ENCODE measurements at regions not wholly inside any gene's neighbourhood (a gene's known extent, or its start where the extent isn't known, plus 50 kb on each side); places are given as distances from the start of the nearest gene placed in this dataset.
A peak's percentile ranks its signal among the peaks of the same experiment; 100 is the strongest.

DNA sequence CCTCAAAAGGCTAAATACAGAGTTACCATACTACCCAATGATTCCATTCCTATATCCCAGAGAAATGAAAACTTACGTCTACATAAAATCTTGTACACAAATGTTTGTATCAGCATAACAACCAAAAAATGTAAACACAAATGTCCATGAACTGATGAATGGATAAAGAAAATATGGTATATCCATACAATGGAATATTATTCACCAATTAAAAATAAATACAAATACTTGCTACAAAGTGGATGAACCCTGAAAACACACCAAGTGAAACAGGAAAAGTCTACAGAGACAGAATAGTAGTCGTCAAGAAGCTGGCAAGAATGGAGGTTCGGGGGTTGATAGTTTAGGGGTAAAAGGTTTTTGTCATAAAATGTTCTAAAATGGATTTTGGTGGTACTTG lies 54.0 kb upstream of the ANKRD28 start:
- no peaks in the 10 kb centered on the region for H3K9me3 ChIP-seq
- H3K27ac ChIP-seq, result no peak overlapping the region
- no peaks in the 10 kb centered on the region for H3K36me3 ChIP-seq
- TF ChIP-seq POLR2AphosphoS5 (IDR thresholded peaks at IDR 0.05) (no peak), POLR2A (IDR thresholded peaks at IDR 0.05) (no peak)
- TF ChIP-seq, protein P1, sequence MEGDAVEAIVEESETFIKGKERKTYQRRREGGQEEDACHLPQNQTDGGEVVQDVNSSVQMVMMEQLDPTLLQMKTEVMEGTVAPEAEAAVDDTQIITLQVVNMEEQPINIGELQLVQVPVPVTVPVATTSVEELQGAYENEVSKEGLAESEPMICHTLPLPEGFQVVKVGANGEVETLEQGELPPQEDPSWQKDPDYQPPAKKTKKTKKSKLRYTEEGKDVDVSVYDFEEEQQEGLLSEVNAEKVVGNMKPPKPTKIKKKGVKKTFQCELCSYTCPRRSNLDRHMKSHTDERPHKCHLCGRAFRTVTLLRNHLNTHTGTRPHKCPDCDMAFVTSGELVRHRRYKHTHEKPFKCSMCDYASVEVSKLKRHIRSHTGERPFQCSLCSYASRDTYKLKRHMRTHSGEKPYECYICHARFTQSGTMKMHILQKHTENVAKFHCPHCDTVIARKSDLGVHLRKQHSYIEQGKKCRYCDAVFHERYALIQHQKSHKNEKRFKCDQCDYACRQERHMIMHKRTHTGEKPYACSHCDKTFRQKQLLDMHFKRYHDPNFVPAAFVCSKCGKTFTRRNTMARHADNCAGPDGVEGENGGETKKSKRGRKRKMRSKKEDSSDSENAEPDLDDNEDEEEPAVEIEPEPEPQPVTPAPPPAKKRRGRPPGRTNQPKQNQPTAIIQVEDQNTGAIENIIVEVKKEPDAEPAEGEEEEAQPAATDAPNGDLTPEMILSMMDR (IDR thresholded peaks at IDR 0.05), result no peak
- no peak overlapping the region for H3K4me3 ChIP-seq
- intact Hi-C loops (cut with DNase I), result no loop called here
- H3K27me3 ChIP-seq (replicated peaks; ENCODE audit: insufficient read depth), result no peaks in the 10 kb centered on the region
- 94% methylated on average over 3 of the region's 3 CpGs for WGBS
- no peak for DNase-seq (ENCODE audit: low spot score)
- H3K4me1 ChIP-seq (replicated peaks), result no peaks in the 10 kb centered on the region

DNA sequence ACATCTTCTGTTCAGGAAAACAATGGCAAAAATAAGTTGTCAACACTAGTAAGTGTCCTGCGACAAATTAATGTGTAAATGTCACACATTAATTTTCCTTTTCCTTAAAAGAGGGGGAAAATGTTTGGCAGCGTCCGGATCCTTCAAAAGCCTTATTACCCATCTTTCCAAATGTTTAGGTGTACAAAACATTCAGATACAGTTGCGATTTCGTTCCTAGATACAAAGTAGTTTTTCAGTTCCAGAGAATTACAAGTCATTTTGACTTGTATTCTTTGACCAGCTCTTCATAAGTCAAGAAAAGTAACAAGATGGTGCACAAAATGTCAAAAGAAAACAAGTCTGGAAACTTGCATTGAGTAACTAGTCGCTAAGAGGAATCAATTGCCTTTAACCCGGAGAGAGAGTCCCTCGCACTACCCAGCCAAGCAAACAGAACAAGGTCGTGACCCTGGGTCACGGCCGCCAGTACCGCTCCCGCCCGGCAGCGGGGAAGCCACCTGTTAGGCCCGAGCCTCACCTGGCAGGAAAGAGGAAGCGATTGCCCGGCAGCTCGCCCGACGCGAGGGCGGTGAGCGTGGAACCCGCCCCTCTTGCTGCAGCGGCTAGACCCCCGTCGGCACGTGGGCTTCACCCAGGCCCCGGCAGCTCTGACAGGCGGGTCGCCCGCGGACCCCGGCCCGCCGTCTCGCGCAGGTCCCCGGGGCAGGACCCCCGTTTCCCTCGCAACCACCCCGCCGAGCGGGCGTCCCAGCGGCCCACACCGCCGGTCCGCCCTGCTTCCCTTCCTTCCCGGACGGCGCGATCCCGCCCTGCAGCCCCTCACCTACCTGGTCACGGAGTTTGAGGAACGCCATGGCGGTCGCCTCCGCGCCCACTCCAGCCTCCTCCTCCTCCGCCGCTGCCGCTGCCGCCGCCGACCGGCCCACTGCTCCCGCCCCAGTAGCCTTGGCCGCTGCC lies 61.0 kb upstream of the ANKRD28 start:
- peak; percentile 30 for DNase-seq (ENCODE audit: low spot score)
- TF ChIP-seq, protein P1 (IDR thresholded peaks at IDR 0.05), result peak in 2 of 4 experiments; percentile 23 to 42
- no peak for TF ChIP-seq POLR2A (IDR thresholded peaks at IDR 0.05)
- no peaks in the 10 kb centered on the region for H3K27me3 ChIP-seq (replicated peaks; ENCODE audit: insufficient read depth)
- intact Hi-C loops (cut with DNase I), result no loop called here
- WGBS, result 5% methylated on average over 33 of the region's 70 CpGs
- H3K27ac ChIP-seq, result peak overlapping the region; percentile 82 to 85
- no peaks in the 10 kb centered on the region for H3K36me3 ChIP-seq
- H3K9me3 ChIP-seq, result no peaks in the 10 kb centered on the region
- H3K4me3 ChIP-seq, result peak overlapping the region; percentile 94
- no peaks in the 10 kb centered on the region for H3K4me1 ChIP-seq (replicated peaks)

DNA sequence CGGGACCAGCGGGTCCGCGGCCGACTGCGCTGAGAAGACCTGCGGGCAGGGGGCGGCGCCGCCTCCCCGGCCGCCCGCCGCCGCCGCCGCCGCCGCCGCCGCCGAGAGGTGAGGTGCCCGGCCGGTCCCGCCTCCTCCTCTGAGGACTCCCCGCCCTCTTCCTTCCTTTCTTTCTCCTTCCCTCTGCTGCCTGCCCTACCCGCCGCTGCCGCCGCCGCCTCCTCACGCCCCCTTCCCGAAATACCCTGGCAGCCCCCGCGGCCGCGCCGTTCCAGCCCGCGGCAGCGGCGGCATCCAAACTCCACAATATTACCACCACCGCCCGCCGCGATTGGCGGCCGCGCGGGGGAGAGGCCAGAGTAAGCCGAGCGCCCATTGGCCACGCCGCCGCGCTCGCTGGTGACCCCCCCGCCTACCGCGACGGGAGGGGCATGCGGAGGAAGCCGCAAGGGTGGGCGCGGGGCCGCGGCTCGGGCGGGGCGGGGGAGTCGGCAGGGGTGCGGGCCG lies 61.8 kb upstream of the ANKRD28 start:
- H3K27me3 ChIP-seq (replicated peaks; ENCODE audit: insufficient read depth), result no peaks in the 10 kb centered on the region
- no peaks in the 10 kb centered on the region for H3K36me3 ChIP-seq
- WGBS, result 3% methylated on average over 28 of the region's 73 CpGs
- H3K4me1 ChIP-seq (replicated peaks), result no peaks in the 10 kb centered on the region
- peak; percentile 85 for DNase-seq (ENCODE audit: low spot score)
- intact Hi-C loops (cut with DNase I), result loop anchor here (2.0 kb wide), 1 partner anchor 43 kb away; no protein-coding TSS in a partner anchor
- peak; percentile 69 for TF ChIP-seq POLR2A (IDR thresholded peaks at IDR 0.05)
- peak; percentile 82 for TF ChIP-seq POLR2AphosphoS5 (IDR thresholded peaks at IDR 0.05)
- TF ChIP-seq, protein P1 (IDR thresholded peaks at IDR 0.05), result peak in 2 of 4 experiments; percentile 40 to 46
- no peaks in the 10 kb centered on the region for H3K9me3 ChIP-seq
- H3K27ac ChIP-seq, result peak overlapping the region; percentile 82 to 85
- peak overlapping the region; percentile 94 for H3K4me3 ChIP-seq

DNA sequence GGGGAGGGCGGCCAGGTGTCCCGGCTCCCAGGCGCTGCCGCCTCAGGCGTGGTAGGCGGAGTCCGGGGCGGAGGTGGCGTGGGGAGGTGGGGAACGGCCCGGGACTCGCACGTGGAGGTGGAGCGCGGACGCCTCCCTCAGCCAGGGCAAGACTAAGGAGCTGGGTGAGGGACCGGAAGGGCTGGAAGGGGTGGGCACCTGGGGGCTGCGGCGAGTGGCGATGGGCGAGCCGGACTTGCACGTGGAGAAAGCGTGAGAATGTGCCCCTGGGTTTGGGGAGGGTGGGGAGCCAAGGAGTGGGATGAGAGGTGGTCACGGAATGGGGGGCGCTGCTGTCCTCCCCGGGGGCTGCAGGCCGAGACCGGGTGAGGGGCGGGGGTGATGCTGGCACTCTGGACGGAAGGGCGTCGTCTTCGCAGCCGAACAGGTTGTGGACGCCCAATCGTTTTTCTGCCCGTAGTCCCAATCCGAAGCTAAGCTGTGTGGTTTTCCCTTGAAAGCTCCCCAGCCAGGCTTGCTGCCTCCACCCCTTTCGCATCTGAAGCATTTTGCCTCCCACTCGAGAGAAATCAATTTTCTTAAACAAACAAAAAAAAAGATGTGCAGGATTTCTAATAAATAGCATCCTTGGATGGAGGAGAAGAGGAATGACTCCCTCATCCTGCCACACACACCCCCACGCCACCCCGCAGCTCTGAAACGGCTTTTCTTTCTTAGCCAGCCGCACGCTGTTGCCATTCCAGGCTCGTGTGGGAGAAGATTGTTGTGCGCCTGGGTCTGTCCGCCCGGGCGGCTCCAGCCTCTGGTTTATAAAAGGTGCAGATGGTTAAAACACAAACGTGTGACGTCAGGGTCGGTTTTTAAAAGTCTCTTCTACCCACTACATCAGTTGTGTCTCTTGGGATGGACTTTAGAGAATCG lies 62.5 kb upstream of the ANKRD28 start:
- DNase-seq (ENCODE audit: low spot score), result peak; percentile 51
- Histone ChIP-seq H3K27ac (peak overlapping the region; percentile 82 to 85), H3K36me3 (no peaks in the 10 kb centered on the region), H3K4me1 (replicated peaks) (no peaks in the 10 kb centered on the region), H3K9me3 (no peaks in the 10 kb centered on the region), H3K27me3 (replicated peaks; ENCODE audit: insufficient read depth) (no peaks in the 10 kb centered on the region), H3K4me3 (peak overlapping the region; percentile 94)
- TF ChIP-seq POLR2A (IDR thresholded peaks at IDR 0.05), result no peak
- no peak for TF ChIP-seq POLR2AphosphoS5 (IDR thresholded peaks at IDR 0.05)
- TF ChIP-seq, protein P1 (IDR thresholded peaks at IDR 0.05), result no peak
- intact Hi-C loops (cut with DNase I), result loop anchor here (2.0 kb wide), 1 partner anchor 43 kb away; no protein-coding TSS in a partner anchor
- 1% methylated on average over 46 of the region's 55 CpGs for WGBS

Measured in prostate gland (tissue), 2 donors.